Ishikawa (cell line): ENCODE measurements at regions not wholly inside any gene's neighbourhood (a gene's known extent, or its start where the extent isn't known, plus 50 kb on each side); places are given as distances from the start of the nearest gene placed in this dataset.

Experiments used
- CEBPB ChIP-seq: IDR thresholded peaks from 2 replicates; pipeline ENCODE4 v1.6.1; 2012
- CREB1 ChIP-seq: IDR thresholded peaks from 2 replicates; pipeline ENCODE4 v1.6.1; 2012; ENCODE audit warnings: low read depth
- EGR1 ChIP-seq: IDR thresholded peaks from 2 replicates; pipeline ENCODE4 v1.6.1; 2012
- EP300 ChIP-seq: IDR thresholded peaks from 2 replicates; pipeline ENCODE4 v1.6.1; 2012; ENCODE audit warnings: borderline replicate concordance
- FOXM1 ChIP-seq: IDR thresholded peaks from 2 replicates; pipeline ENCODE4 v1.6.1; 2012; ENCODE audit warnings: low read depth, borderline replicate concordance
- MAX ChIP-seq: IDR thresholded peaks from 2 replicates; pipeline ENCODE4 v1.6.1; 2012
- NFIC ChIP-seq: IDR thresholded peaks from 2 replicates; pipeline ENCODE4 v1.6.1; 2012
- TAF1 ChIP-seq: IDR thresholded peaks from 2 replicates; pipeline ENCODE4 v1.6.1; 2012; ENCODE audit warnings: low read depth, mild to moderate bottlenecking
- TCF12 ChIP-seq: IDR thresholded peaks from 2 replicates; pipeline ENCODE4 v1.6.1; 2012; ENCODE audit warnings: low read depth
- TEAD4 ChIP-seq: IDR thresholded peaks from 2 replicates; pipeline ENCODE4 v1.6.1; 2012
- USF1 ChIP-seq: IDR thresholded peaks from 2 replicates; pipeline ENCODE4 v1.6.1; 2012
- YY1 ChIP-seq: IDR thresholded peaks from 2 replicates; pipeline ENCODE4 v1.6.1; 2012; ENCODE audit warnings: low read depth
- ZBTB7A ChIP-seq: IDR thresholded peaks from 2 replicates; pipeline ENCODE4 v1.6.1; 2012; ENCODE audit warnings: low read depth
- TF ChIP-seq, protein P1 (sequence below): IDR thresholded peaks from 2 replicates; pipeline ENCODE4 v1.6.1; 2012; ENCODE audit warnings: low read depth, mild to moderate bottlenecking

- TF ChIP-seq ZBTB7A, result no peak
- no peak for TF ChIP-seq EGR1
- TF ChIP-seq TAF1, result no peak
- TF ChIP-seq, protein P1, sequence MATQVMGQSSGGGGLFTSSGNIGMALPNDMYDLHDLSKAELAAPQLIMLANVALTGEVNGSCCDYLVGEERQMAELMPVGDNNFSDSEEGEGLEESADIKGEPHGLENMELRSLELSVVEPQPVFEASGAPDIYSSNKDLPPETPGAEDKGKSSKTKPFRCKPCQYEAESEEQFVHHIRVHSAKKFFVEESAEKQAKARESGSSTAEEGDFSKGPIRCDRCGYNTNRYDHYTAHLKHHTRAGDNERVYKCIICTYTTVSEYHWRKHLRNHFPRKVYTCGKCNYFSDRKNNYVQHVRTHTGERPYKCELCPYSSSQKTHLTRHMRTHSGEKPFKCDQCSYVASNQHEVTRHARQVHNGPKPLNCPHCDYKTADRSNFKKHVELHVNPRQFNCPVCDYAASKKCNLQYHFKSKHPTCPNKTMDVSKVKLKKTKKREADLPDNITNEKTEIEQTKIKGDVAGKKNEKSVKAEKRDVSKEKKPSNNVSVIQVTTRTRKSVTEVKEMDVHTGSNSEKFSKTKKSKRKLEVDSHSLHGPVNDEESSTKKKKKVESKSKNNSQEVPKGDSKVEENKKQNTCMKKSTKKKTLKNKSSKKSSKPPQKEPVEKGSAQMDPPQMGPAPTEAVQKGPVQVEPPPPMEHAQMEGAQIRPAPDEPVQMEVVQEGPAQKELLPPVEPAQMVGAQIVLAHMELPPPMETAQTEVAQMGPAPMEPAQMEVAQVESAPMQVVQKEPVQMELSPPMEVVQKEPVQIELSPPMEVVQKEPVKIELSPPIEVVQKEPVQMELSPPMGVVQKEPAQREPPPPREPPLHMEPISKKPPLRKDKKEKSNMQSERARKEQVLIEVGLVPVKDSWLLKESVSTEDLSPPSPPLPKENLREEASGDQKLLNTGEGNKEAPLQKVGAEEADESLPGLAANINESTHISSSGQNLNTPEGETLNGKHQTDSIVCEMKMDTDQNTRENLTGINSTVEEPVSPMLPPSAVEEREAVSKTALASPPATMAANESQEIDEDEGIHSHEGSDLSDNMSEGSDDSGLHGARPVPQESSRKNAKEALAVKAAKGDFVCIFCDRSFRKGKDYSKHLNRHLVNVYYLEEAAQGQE, result no peak
- TF ChIP-seq TCF12, result no peak
- no peak for TF ChIP-seq YY1
- no peak for TF ChIP-seq MAX
- TF ChIP-seq CEBPB, result no peak
- TF ChIP-seq USF1, result no peak
- TF ChIP-seq FOXM1, result no peak
- TF ChIP-seq NFIC, result no peak
- no peak for TF ChIP-seq TEAD4
Measured at GRCh38 chr5:118637947-118638670, 350.2 kb downstream of the DTWD2 start.

- TF ChIP-seq FOXM1, result no peak
- TF ChIP-seq TEAD4, result no peak
- no peak for TF ChIP-seq TCF12
- no peak for TF ChIP-seq EP300
- TF ChIP-seq ZBTB7A, result no peak
- no peak for TF ChIP-seq MAX
- no peak for TF ChIP-seq YY1
Measured at GRCh38 chr5:118628660-118629354, 359.5 kb downstream of the DTWD2 start.

GRCh38 chr5:118620233-118620632 lies 368.1 kb downstream of the DTWD2 start:
- TF ChIP-seq ZBTB7A (no peak), EP300 (no peak), CEBPB (no peak), YY1 (no peak), EGR1 (no peak), TAF1 (no peak), USF1 (no peak), MAX (no peak), FOXM1 (no peak), TEAD4 (no peak), CREB1 (no peak)
- TF ChIP-seq, protein P1, result no peak

DNA sequence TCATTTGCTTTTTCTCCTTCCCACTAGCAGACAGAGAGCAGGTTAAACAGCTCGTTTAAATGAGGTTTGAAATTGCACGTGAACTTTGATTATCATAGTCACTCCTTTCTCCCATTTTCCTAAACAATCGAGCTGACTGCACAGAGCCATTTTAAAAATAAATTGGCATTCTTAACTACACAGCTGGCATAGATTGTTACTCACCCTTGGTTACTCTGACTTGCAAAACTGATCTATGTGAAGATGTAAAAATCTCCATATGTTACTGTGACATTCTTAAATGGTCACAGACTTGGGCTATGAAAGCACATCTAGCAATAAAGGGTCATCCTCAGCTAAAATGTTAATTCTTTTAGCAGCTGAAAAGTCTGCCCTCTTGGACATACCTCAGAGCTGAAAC lies 368.5 kb downstream of the DTWD2 start:
- no peak for TF ChIP-seq USF1
- TF ChIP-seq, protein P1, result no peak
- TF ChIP-seq FOXM1, result no peak
- TF ChIP-seq EP300, result no peak
- no peak for TF ChIP-seq YY1
- TF ChIP-seq TCF12, result no peak
- TF ChIP-seq TEAD4, result no peak
- TF ChIP-seq ZBTB7A, result no peak
